HEK293 (cell line): ENCODE measurements at regions not wholly inside any gene's neighbourhood (a gene's known extent, or its start where the extent isn't known, plus 50 kb on each side); places are given as distances from the start of the nearest gene placed in this dataset.
A peak's percentile ranks its signal among the peaks of the same experiment; 100 is the strongest.

Experiments
- EGR2 ChIP-seq: fragments of 450-650 bp; formaldehyde crosslinking; IDR thresholded peaks from 2 replicates; pipeline ENCODE4 v1.5.1; 2016; ENCODE audit warnings: low read depth, missing biosample characterization, missing genetic modification characterization
- GLIS1 ChIP-seq: fragments of 450-650 bp; formaldehyde crosslinking; IDR thresholded peaks from 2 replicates; pipeline ENCODE4 v1.5.1; 2016; ENCODE audit warnings: missing biosample characterization, missing genetic modification characterization
- GLIS2 ChIP-seq: fragments of 450-650 bp; formaldehyde crosslinking; IDR thresholded peaks from 2 replicates; pipeline ENCODE4 v1.5.1; 2016; ENCODE audit warnings: missing biosample characterization, missing genetic modification characterization
- IKZF3 ChIP-seq: fragments of 450-650 bp; IDR thresholded peaks from 2 replicates; pipeline ENCODE4 v1.5.0; 2018; ENCODE audit warnings: missing biosample characterization, mild to moderate bottlenecking, missing genetic modification characterization, moderate library complexity
- KLF10 ChIP-seq: fragments of 450-650 bp; IDR thresholded peaks from 2 replicates; pipeline ENCODE4 v1.5.1; 2018; ENCODE audit warnings: missing biosample characterization, mild to moderate bottlenecking, missing genetic modification characterization
- KLF7 ChIP-seq: fragments of 450-650 bp; formaldehyde crosslinking; IDR thresholded peaks from 2 replicates; pipeline ENCODE4 v1.5.1; 2016; ENCODE audit warnings: missing biosample characterization, missing genetic modification characterization, borderline replicate concordance
- KLF8 ChIP-seq: fragments of 450-650 bp; formaldehyde crosslinking; IDR thresholded peaks from 2 replicates; pipeline ENCODE4 v1.5.1; 2016; ENCODE audit warnings: missing biosample characterization, missing genetic modification characterization
- MZF1 ChIP-seq: fragments of 450-650 bp; formaldehyde crosslinking; IDR thresholded peaks from 2 replicates; pipeline ENCODE4 v1.5.1; 2017; ENCODE audit warnings: missing biosample characterization, missing genetic modification characterization, borderline replicate concordance
- PATZ1 ChIP-seq: fragments of 450-650 bp; formaldehyde crosslinking; IDR thresholded peaks from 2 replicates; pipeline ENCODE4 v1.5.1; 2016; ENCODE audit warnings: missing biosample characterization, missing genetic modification characterization
- PRDM10 ChIP-seq: fragments of 450-650 bp; formaldehyde crosslinking; IDR thresholded peaks from 2 replicates; pipeline ENCODE4 v1.5.1; 2016; ENCODE audit warnings: missing biosample characterization, missing genetic modification characterization
- SP2 ChIP-seq: fragments of 450-650 bp; formaldehyde crosslinking; IDR thresholded peaks from 2 replicates; pipeline ENCODE4 v1.5.1; 2016; ENCODE audit warnings: missing biosample characterization, missing genetic modification characterization
- SP7 ChIP-seq: fragments of 450-650 bp; formaldehyde crosslinking; IDR thresholded peaks from 2 replicates; pipeline ENCODE4 v1.5.1; 2016; ENCODE audit warnings: missing biosample characterization, missing genetic modification characterization
- ZEB2 ChIP-seq: fragments of 450-650 bp; formaldehyde crosslinking; IDR thresholded peaks from 2 replicates; pipeline ENCODE4 v1.5.1; 2016; ENCODE audit warnings: missing biosample characterization, missing genetic modification characterization
- ZFP37 ChIP-seq: fragments of 450-650 bp; formaldehyde crosslinking; IDR thresholded peaks from 2 replicates; pipeline ENCODE4 v1.5.1; 2016; ENCODE audit warnings: missing biosample characterization, missing genetic modification characterization
- ZNF18 ChIP-seq: fragments of 450-650 bp; formaldehyde crosslinking; IDR thresholded peaks from 2 replicates; pipeline ENCODE4 v1.5.1; 2016; ENCODE audit warnings: missing biosample characterization, missing genetic modification characterization
- ZNF341 ChIP-seq: fragments of 450-650 bp; formaldehyde crosslinking; IDR thresholded peaks from 2 replicates; pipeline ENCODE4; 2016; ENCODE audit warnings: low read depth, missing biosample characterization, missing genetic modification characterization
- ZNF366 ChIP-seq: fragments of 450-650 bp; formaldehyde crosslinking; conservative IDR thresholded peaks from 2 replicates; pipeline ENCODE4 v1.5.1; 2016; ENCODE audit warnings: missing biosample characterization, missing genetic modification characterization
- ZNF501 ChIP-seq: fragments of 450-650 bp; formaldehyde crosslinking; IDR thresholded peaks from 2 replicates; pipeline ENCODE4 v1.5.1; 2016; ENCODE audit warnings: missing biosample characterization, missing genetic modification characterization
- ZNF561 ChIP-seq: fragments of 450-650 bp; IDR thresholded peaks from 2 replicates; pipeline ENCODE4 v1.5.1; 2018; ENCODE audit warnings: missing biosample characterization, missing genetic modification characterization, borderline replicate concordance
- ZNF600 ChIP-seq: fragments of 450-650 bp; formaldehyde crosslinking; IDR thresholded peaks from 2 replicates; pipeline ENCODE4 v1.5.1; 2016; ENCODE audit warnings: missing biosample characterization, missing genetic modification characterization
- ZNF610 ChIP-seq: fragments of 450-650 bp; formaldehyde crosslinking; IDR thresholded peaks from 2 replicates; pipeline ENCODE4 v1.5.1; 2016; ENCODE audit warnings: missing biosample characterization, missing genetic modification characterization, borderline replicate concordance
- ZNF629 ChIP-seq: fragments of 450-650 bp; formaldehyde crosslinking; IDR thresholded peaks from 2 replicates; pipeline ENCODE4 v1.5.1; 2017; ENCODE audit warnings: missing biosample characterization, missing genetic modification characterization
- ZNF639 ChIP-seq: fragments of 450-650 bp; formaldehyde crosslinking; IDR thresholded peaks from 2 replicates; pipeline ENCODE4 v1.5.1; 2016; ENCODE audit warnings: missing biosample characterization, missing genetic modification characterization
- ZNF660 ChIP-seq: fragments of 450-650 bp; IDR thresholded peaks from 2 replicates; pipeline ENCODE4 v1.5.1; 2018; ENCODE audit warnings: missing biosample characterization, mild to moderate bottlenecking, missing genetic modification characterization
- ZNF692 ChIP-seq: fragments of 450-650 bp; formaldehyde crosslinking; IDR thresholded peaks from 2 replicates; pipeline ENCODE4 v1.5.1; 2016; ENCODE audit warnings: missing biosample characterization, missing genetic modification characterization
- ZNF76 ChIP-seq: fragments of 450-650 bp; formaldehyde crosslinking; IDR thresholded peaks from 2 replicates; pipeline ENCODE4; 2016; ENCODE audit warnings: low read depth, missing biosample characterization, missing genetic modification characterization, borderline replicate concordance

GRCh38 chr1:146386851-146387749 lies 158.3 kb upstream of the NOTCH2NLA start (continued):
- TF ChIP-seq ZNF639 (tag by site-specific recombination) (peak; percentile 60; the same call in 1 of the 2 replicates), GLIS2 (tag by site-specific recombination) (peak; percentile 56; the same call in 1 of the 2 replicates), ZNF692 (tag by site-specific recombination) (peak; percentile 43; the same call in 1 of the 2 replicates), ZNF600 (tag by site-specific recombination) (peak; percentile 65), ZNF366 (tag by site-specific recombination) (peak; percentile 64; the same call in 1 of the 2 replicates), PRDM10 (tag by site-specific recombination) (peak; percentile 94), EGR2 (tag by site-specific recombination) (peak; percentile 8; the same call in 1 of the 2 replicates), ZNF561 (tag by site-specific recombination) (0 out of 2 replicates have a peak, but pooled peaks have one; percentile 19), ZNF610 (0 out of 2 replicates have a peak, but pooled peaks have one; percentile 31), IKZF3 (tag by site-specific recombination) (peak; percentile 86), ZEB2 (peak; percentile 63), ZNF76 (peak; percentile 95), SP7 (tag by site-specific recombination) (peak; percentile 80), ZNF501 (tag by site-specific recombination) (peak; percentile 87), KLF7 (0 out of 2 replicates have a peak, but pooled peaks have one; percentile 19), ZFP37 (tag by site-specific recombination) (peak; percentile 15; the same call in 1 of the 2 replicates), KLF10 (peak; percentile 80), ZNF18 (tag by site-specific recombination) (peak; percentile 74), ZNF629 (tag by site-specific recombination) (peak; percentile 88), GLIS1 (peak; percentile 15; the same call in 1 of the 2 replicates), PATZ1 (tag by site-specific recombination) (peak; percentile 55), MZF1 (peak; percentile 61; the same call in 1 of the 2 replicates), KLF8 (peak; percentile 75), SP2 (tag by site-specific recombination) (peak; percentile 77), ZNF660 (tag by site-specific recombination) (peak; percentile 41; the same call in 1 of the 2 replicates), ZNF341 (tag by site-specific recombination) (peak; percentile 89)
